IMR-90 (cell line): ENCODE measurements at regions not wholly inside any gene's neighbourhood (a gene's known extent, or its start where the extent isn't known, plus 50 kb on each side); places are given as distances from the start of the nearest gene placed in this dataset.
"Not testable (repeated sequence)": the region's sequence is repeated elsewhere in the genome, so short reads cannot be mapped to it uniquely, and the experiment has no call there.

Source experiments
- CEBPB ChIP-seq: IDR thresholded peaks from 2 replicates; pipeline ENCODE4 v1.6.1; 2012; ENCODE audit warnings: low read depth, low read length, improper control_type of control experiment
- CTCF ChIP-seq: conservative IDR thresholded peaks from 2 replicates; pipeline ENCODE4 v1.5.1; 2012; ENCODE audit warnings: mild to moderate bottlenecking, low read depth, low read length, improper control_type of control experiment
- ELK1 ChIP-seq: fragments of 150-350 bp; IDR thresholded peaks from 2 replicates; pipeline ENCODE4 v1.6.1; 2016; ENCODE audit warnings: low read depth, mild to moderate bottlenecking, low read length, moderate library complexity, borderline replicate concordance
- MAZ ChIP-seq: IDR thresholded peaks from 2 replicates; pipeline ENCODE4 v1.6.1; 2012; ENCODE audit warnings: low read depth, mild to moderate bottlenecking, low read length, improper control_type of control experiment, moderate library complexity, borderline replicate concordance
- MXI1 ChIP-seq: IDR thresholded peaks from 2 replicates; pipeline ENCODE4 v1.6.1; 2012; ENCODE audit warnings: low read depth, mild to moderate bottlenecking, low read length, moderate library complexity, borderline replicate concordance
- POLR2A ChIP-seq: IDR thresholded peaks from 2 replicates; pipeline ENCODE4 v1.6.1; 2012; ENCODE audit warnings: mild to moderate bottlenecking, low read depth, low read length
- RAD21 ChIP-seq: IDR thresholded peaks from 2 replicates; pipeline ENCODE4 v1.6.1; 2012; ENCODE audit warnings: low read length, improper control_type of control experiment
- USF2 ChIP-seq: fragments of 150-350 bp; IDR thresholded peaks from 2 replicates; pipeline ENCODE4 v1.6.1; 2017; ENCODE audit warnings: mild to moderate bottlenecking, antibody characterized with exemption, low read length, low read depth

GRCh38 chr6:1210631-1211030 is 101.3 kb upstream of the FOXQ1 start:
- not testable (repeated sequence) for TF ChIP-seq RAD21, POLR2A, CTCF, MXI1, MAZ, CEBPB, ELK1, USF2
